GM12878 (cell line): ENCODE measurements at regions not wholly inside any gene's neighbourhood (a gene's known extent, or its start where the extent isn't known, plus 50 kb on each side); places are given as distances from the start of the nearest gene placed in this dataset.

ENCODE experiments used
- ATAC-seq: fragments of 200-7000 bp; cut with Tn5 transposase; 3 replicates; pipeline ENCODE4 v1.9.1; 2020; ENCODE audit warnings: mild to moderate bottlenecking, moderate library complexity
- BruUV-seq: library from RNA; stranded (reverse); fragments of 400-500 nt; replicated peaks from 2 replicates; lab custom pipeline; 2021; lab: Mats Ljungman, UMichigan
- CTCF ChIA-PET: fragments of 300-600 bp; sonication (Branson Sonifier 250); formaldehyde crosslinking; extraction: SDS; loops from one replicate; lab custom pipeline; 2021; ENCODE audit warnings: inconsistent platforms; lab: Yijun Ruan, JAX
- POLR2A ChIA-PET: fragments of 350-600 bp; formaldehyde crosslinking; extraction: SDS; loops from one replicate; lab custom pipeline; 2021; ENCODE audit warnings: inconsistent platforms; lab: Charles Lee
- RAD21 ChIA-PET: fragments of 300-600 bp; sonication (Branson Sonifier 250); formaldehyde crosslinking; loops from one replicate; lab custom pipeline; 2023; ENCODE audit warnings: antibody characterized with exemption; ENCODE audit not compliant: unreplicated experiment; lab: Charles Lee
- SMC1A ChIA-PET: fragments of 300-600 bp; sonication (Branson Sonifier 250); formaldehyde crosslinking; loops from one replicate; lab custom pipeline; 2023; ENCODE audit not compliant: unreplicated experiment, uncharacterized antibody; lab: Charles Lee
- DNase-seq: peaks from one replicate; pipeline ENCODE4 v3.0.0-alpha.2; 2011; ENCODE audit warnings: low read depth, low spot score
- FAIRE-seq: peaks from 3 replicates; lab custom pipeline; 2011; peaks lifted over from hg19 to GRCh38; lab: Jason Lieb, UNC
- H2AFZ ChIP-seq: 2 replicates; pipeline ENCODE4 v1.6.0; 2011; ENCODE audit warnings: low read depth, low read length, control low read depth; ENCODE audit not compliant: control insufficient read depth
- H3K27ac ChIP-seq: 2 replicates; pipeline ENCODE4 v1.5.1; 2011; ENCODE audit warnings: control low read depth; ENCODE audit not compliant: control insufficient read depth, insufficient read depth
- H3K27me3 ChIP-seq, 2 experiments: replicated peaks in 1 of 2; 2 replicates each; pipeline versions ENCODE4 v1.6.0 to v1.6.1; 2011; ENCODE audit warnings: low read length in 1 of 2; ENCODE audit not compliant: control insufficient read depth in 2 of 2, insufficient read depth in 2 of 2
- H3K36me3 ChIP-seq, 2 experiments: 2 replicates each; pipeline ENCODE4 v1.5.1; 2011; ENCODE audit warnings: low read length in 1 of 2; ENCODE audit not compliant: control insufficient read depth in 2 of 2, insufficient read depth in 2 of 2
- H3K4me1 ChIP-seq: 2 replicates; pipeline ENCODE4 v1.6.1; 2011; ENCODE audit warnings: mild to moderate bottlenecking, low read length, moderate library complexity, mixed read lengths; ENCODE audit not compliant: control insufficient read depth, insufficient read depth
- H3K4me2 ChIP-seq: 2 replicates; pipeline ENCODE4 v1.6.0; 2011; ENCODE audit warnings: control low read depth; ENCODE audit not compliant: control insufficient read depth, insufficient read depth
- H3K4me3 ChIP-seq: fragments of 200-600 bp; sonication (generic); 2 replicates; pipeline ENCODE4 v1.5.1; 2016
- H3K79me2 ChIP-seq: 2 replicates; pipeline ENCODE4 v1.6.0; 2011; ENCODE audit warnings: low read length; ENCODE audit not compliant: control insufficient read depth, insufficient read depth
- H3K9ac ChIP-seq: 2 replicates; pipeline ENCODE4 v1.8.0; 2011; ENCODE audit warnings: low read length, control low read depth, mixed read lengths; ENCODE audit not compliant: control insufficient read depth, insufficient read depth
- H3K9me3 ChIP-seq: replicated peaks from 3 replicates; pipeline ENCODE4 v1.5.1; 2011; ENCODE audit warnings: mild to moderate bottlenecking, low read length; ENCODE audit not compliant: control insufficient read depth, insufficient read depth
- H4K20me1 ChIP-seq: 2 replicates; pipeline ENCODE4 v1.6.0; 2011; ENCODE audit not compliant: control insufficient read depth, insufficient read depth
- ASH2L ChIP-seq: fragments of 300-600, 200-600 bp; sonication (generic); IDR thresholded peaks from 2 replicates; pipeline ENCODE4 v1.6.1; 2017; ENCODE audit warnings: low read depth, mild to moderate bottlenecking, borderline replicate concordance
- BCL11A ChIP-seq: IDR thresholded peaks from 2 replicates; pipeline ENCODE4 v1.6.1; 2011; ENCODE audit warnings: low read depth, low read length
- CHD1 ChIP-seq: IDR thresholded peaks from 2 replicates; pipeline ENCODE4 v1.6.1; 2012; ENCODE audit warnings: low read depth, low read length, improper control_type of control experiment
- CREM ChIP-seq: IDR thresholded peaks from 2 replicates; pipeline ENCODE4 v1.6.1; 2014; ENCODE audit warnings: antibody characterized with exemption, low read depth
- EP300 ChIP-seq, 2 experiments: fragments of 150-350 bp in 1 of 2; IDR thresholded peaks; 2 replicates each; pipeline ENCODE4 v1.6.1; 2011 to 2012; ENCODE audit warnings: low read depth in 2 of 2, low read length in 2 of 2, borderline replicate concordance in 1 of 2, improper control_type of control experiment in 1 of 2, inconsistent platforms in 1 of 2; ENCODE audit not compliant: control insufficient read depth in 1 of 2
- FOS ChIP-seq: IDR thresholded peaks from 3 replicates; pipeline ENCODE4 v1.6.1; 2011; ENCODE audit warnings: borderline replicate concordance; ENCODE audit not compliant: insufficient read length; ENCODE audit errors: extremely low read depth
- KDM1A ChIP-seq: fragments of 200-600 bp; sonication (generic); IDR thresholded peaks from 2 replicates; pipeline ENCODE4 v1.6.1; 2016; ENCODE audit warnings: borderline replicate concordance
- MXI1 ChIP-seq: fragments of 150-350 bp; IDR thresholded peaks from 2 replicates; pipeline ENCODE4 v1.6.1; 2011; ENCODE audit warnings: low read depth, mild to moderate bottlenecking, inconsistent platforms, low read length, improper control_type of control experiment
- NR2F1 ChIP-seq: fragments of 450-650 bp; conservative IDR thresholded peaks from 2 replicates; pipeline ENCODE4 v1.6.1; 2017; ENCODE audit warnings: mild to moderate bottlenecking
- RB1 ChIP-seq: fragments of 450-650 bp; formaldehyde crosslinking; IDR thresholded peaks from 2 replicates; pipeline ENCODE4 v1.6.1; 2017; ENCODE audit warnings: mild to moderate bottlenecking, borderline replicate concordance
- SIN3A ChIP-seq: IDR thresholded peaks from 2 replicates; pipeline ENCODE4 v1.6.1; 2012; ENCODE audit warnings: low read depth, low read length, improper control_type of control experiment
- SMARCA5 ChIP-seq: fragments of 450-650 bp; IDR thresholded peaks from 2 replicates; pipeline ENCODE4 v1.6.1; 2017; ENCODE audit warnings: mild to moderate bottlenecking
- SMC3 ChIP-seq: IDR thresholded peaks from 2 replicates; pipeline ENCODE4 v1.6.1; 2011; ENCODE audit warnings: low read length, improper control_type of control experiment, borderline replicate concordance
- SREBF2 ChIP-seq: IDR thresholded peaks from 2 replicates; pipeline ENCODE4 v1.6.1; 2012; ENCODE audit warnings: mild to moderate bottlenecking, low read length
- TBL1XR1 ChIP-seq: IDR thresholded peaks from 2 replicates; pipeline ENCODE4 v1.6.1; 2012; ENCODE audit warnings: low read depth, low read length, improper control_type of control experiment
- TCF12 ChIP-seq: IDR thresholded peaks from 2 replicates; pipeline ENCODE4 v1.6.1; 2011; ENCODE audit warnings: low read depth, mild to moderate bottlenecking, low read length
- YY1 ChIP-seq: IDR thresholded peaks from 2 replicates; pipeline ENCODE4 v1.6.1; 2011; ENCODE audit warnings: low read depth, mild to moderate bottlenecking, low read length
- ZBED1 ChIP-seq: IDR thresholded peaks from 2 replicates; pipeline ENCODE4 v1.6.1; 2016; ENCODE audit warnings: borderline replicate concordance
- ZNF217 ChIP-seq: fragments of 450-650 bp; IDR thresholded peaks from 2 replicates; pipeline ENCODE4 v1.6.1; 2017; ENCODE audit warnings: antibody characterized with exemption, mild to moderate bottlenecking
- ZSCAN29 ChIP-seq: fragments of 450-650 bp; IDR thresholded peaks from 2 replicates; pipeline ENCODE4 v1.6.1; 2017; ENCODE audit warnings: mild to moderate bottlenecking, moderate library complexity
- WGBS: methylation state at CpG from one replicate; pipeline ENCODE4 v1.1.6; 2016; ENCODE audit warnings: low lambda C conversion rate; ENCODE audit not compliant: insufficient replicate concordance, insufficient coverage; ENCODE audit errors: missing lambda C conversion rate; 5-methylcytosine and 5-hydroxymethylcytosine counted together
- in situ Hi-C: fragments of 300-500 bp; cut with MboI; formaldehyde crosslinking; loops from 9 replicates; pipeline ENCODE4 v1.14.3; 2018; ENCODE audit warnings: mixed read lengths
- intact Hi-C: fragments of 100-400 bp; cut with micrococcal nuclease; formaldehyde crosslinking; loops from one replicate; pipeline ENCODE4 v1.14.2; 2022; ENCODE audit not compliant: unreplicated experiment
- TF ChIP-seq, protein P1 (sequence below): fragments of 450-650 bp; IDR thresholded peaks from 2 replicates; pipeline ENCODE4 v1.6.1; 2016; ENCODE audit warnings: mild to moderate bottlenecking, moderate library complexity, borderline replicate concordance

DNA sequence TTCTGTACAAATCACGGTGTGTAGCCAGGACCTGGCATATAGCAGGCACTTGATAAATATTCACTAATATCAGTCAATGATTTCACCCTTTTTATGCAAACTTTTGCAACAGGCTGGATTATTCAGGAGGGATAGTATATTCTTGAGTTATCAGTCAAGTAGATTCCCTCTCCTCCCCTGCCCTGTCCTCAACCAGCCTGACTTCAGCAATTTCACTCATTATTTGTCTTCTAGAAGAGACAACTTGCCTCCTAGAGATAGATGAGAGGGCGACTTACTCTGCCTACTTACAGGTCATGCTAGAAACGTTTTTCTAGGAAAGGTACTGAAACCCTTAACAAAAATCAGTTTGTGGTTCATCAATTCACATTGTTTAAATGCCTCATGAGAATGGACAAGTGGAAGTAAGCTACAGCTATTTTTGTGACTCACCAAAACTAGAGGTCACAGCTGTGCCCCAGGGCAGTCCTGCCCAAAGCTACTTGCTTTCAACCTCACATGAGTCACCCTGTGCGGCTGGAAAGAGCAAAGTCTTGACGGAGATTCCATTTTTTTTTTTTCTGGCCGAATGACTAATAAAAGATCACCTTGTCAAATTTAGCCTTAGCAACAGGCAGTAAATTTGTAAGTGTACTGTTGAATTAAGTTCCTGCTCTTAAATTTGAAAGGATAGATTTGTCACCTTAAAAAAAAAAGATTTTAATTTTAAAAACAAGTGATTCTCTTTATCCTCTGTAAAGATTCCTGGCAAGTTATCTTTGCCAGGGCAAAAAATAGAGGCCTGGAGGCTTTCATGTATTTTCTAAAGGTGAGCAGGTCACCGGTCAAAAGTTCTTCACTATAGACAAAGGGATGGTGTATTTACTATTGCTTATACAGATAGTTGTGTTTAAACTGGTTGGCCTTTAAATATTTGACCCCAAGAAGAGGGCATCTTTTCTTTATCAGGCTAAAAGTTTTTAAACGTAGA is 109.0 kb upstream of the SLC35G4 start (continued):
- TF ChIP-seq TCF12 (0 out of 2 replicates have a peak, but pooled peaks have one; percentile 38), NR2F1 (0 out of 2 replicates have a peak, but pooled peaks have one; percentile 53), EP300 (IDR thresholded peaks at IDR 0.05; ENCODE audit: borderline replicate concordance in 1 of 2, control insufficient read depth in 1 of 2, low read depth in 2 of 2, low read length in 2 of 2) (0 out of 4 replicates have a peak, but pooled peaks of 1 of the 2 experiments have one; percentile 34), BCL11A (0 out of 2 replicates have a peak, but pooled peaks have one; percentile 34), ZBED1 (no peak), SMARCA5 (no peak), ASH2L (no peak)

DNA sequence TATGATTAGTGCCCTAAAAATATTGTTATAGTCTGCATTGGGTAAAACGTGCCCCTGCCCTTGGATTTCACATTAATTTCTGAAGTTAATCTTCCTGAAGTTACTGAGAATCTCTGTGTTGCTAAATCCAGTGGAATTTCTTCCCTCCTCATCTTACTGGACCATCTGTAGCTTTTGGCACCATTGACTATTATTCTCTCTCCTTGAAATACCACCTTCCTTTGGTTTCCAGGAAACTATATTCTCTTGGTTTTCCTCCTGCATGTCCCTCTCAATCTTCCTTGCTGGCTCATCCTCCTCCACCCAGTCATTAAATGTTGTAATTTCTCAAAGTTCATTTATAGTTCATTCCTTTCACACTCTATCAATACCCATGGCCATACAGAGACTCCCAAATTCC is 110.6 kb upstream of the SLC35G4 start:
- WGBS, result 27% methylated on average over 1 of the region's 1 CpG
- no peak for TF ChIP-seq SREBF2
- no peak for TF ChIP-seq RB1
- TF ChIP-seq SIN3A, result no peak
- TF ChIP-seq ZNF217, result no peak
- no peak for TF ChIP-seq ZBED1
- no peak for TF ChIP-seq SMC3
- no peak for TF ChIP-seq TCF12
- TF ChIP-seq CREM, result no peak
- TF ChIP-seq NR2F1, result no peak
- TF ChIP-seq TBL1XR1, result no peak
- no peak for TF ChIP-seq ZSCAN29
- no peak for TF ChIP-seq YY1
- TF ChIP-seq MXI1, result no peak
- TF ChIP-seq KDM1A, result no peak
- no peak for TF ChIP-seq FOS
- TF ChIP-seq CHD1, result no peak
- TF ChIP-seq, protein P1, sequence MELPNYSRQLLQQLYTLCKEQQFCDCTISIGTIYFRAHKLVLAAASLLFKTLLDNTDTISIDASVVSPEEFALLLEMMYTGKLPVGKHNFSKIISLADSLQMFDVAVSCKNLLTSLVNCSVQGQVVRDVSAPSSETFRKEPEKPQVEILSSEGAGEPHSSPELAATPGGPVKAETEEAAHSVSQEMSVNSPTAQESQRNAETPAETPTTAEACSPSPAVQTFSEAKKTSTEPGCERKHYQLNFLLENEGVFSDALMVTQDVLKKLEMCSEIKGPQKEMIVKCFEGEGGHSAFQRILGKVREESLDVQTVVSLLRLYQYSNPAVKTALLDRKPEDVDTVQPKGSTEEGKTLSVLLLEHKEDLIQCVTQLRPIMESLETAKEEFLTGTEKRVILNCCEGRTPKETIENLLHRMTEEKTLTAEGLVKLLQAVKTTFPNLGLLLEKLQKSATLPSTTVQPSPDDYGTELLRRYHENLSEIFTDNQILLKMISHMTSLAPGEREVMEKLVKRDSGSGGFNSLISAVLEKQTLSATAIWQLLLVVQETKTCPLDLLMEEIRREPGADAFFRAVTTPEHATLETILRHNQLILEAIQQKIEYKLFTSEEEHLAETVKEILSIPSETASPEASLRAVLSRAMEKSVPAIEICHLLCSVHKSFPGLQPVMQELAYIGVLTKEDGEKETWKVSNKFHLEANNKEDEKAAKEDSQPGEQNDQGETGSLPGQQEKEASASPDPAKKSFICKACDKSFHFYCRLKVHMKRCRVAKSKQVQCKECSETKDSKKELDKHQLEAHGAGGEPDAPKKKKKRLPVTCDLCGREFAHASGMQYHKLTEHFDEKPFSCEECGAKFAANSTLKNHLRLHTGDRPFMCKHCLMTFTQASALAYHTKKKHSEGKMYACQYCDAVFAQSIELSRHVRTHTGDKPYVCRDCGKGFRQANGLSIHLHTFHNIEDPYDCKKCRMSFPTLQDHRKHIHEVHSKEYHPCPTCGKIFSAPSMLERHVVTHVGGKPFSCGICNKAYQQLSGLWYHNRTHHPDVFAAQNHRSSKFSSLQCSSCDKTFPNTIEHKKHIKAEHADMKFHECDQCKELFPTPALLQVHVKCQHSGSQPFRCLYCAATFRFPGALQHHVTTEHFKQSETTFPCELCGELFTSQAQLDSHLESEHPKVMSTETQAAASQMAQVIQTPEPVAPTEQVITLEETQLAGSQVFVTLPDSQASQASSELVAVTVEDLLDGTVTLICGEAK, result no peak

More for the DNA sequence above, 110.6 kb upstream of the SLC35G4 start:
- Histone ChIP-seq H3K9ac (no peak overlapping the region), H3K4me2 (no peak overlapping the region), H3K27ac (no peak overlapping the region), H3K4me3 (no peak overlapping the region), H3K79me2 (no peaks in the 10 kb centered on the region), H3K9me3 (no peaks in the 10 kb centered on the region), H3K27me3 (no peaks in the 10 kb centered on the region), H4K20me1 (no peaks in the 10 kb centered on the region), H3K36me3 (no peaks in the 10 kb centered on the region), H2AFZ (no peak overlapping the region), H3K4me1 (no peaks in the 10 kb centered on the region)
- no peak for ATAC-seq
- RAD21 ChIA-PET, result no interaction called here
- DNase-seq, result no peak
- CTCF ChIA-PET, result interaction anchor here (1.7 kb wide), 1 partner anchor 20 kb away, joined by 4 read pairs; no protein-coding TSS in a partner anchor
- intact Hi-C loops (no loop called here), in situ Hi-C loops (no loop called here)
- no peak for FAIRE-seq
- no TSS peak for BruUV-seq
- POLR2A ChIA-PET, result no interaction called here
- SMC1A ChIA-PET, result no interaction called here
